Omental fat pad (tissue), 3 donors: ENCODE measurements at regions not wholly inside any gene's neighbourhood (a gene's known extent, or its start where the extent isn't known, plus 50 kb on each side); places are given as distances from the start of the nearest gene placed in this dataset. TPM values are rescaled to one million over a fixed set of nuclear protein-coding genes. Genes with fewer than 3 reads are reported as not detected.

Experiments
- ATAC-seq: fragments of 150-250 bp; one replicate; pipeline ENCODE4 v1.9.1; 2016; ENCODE audit warnings: mild to moderate bottlenecking, moderate library complexity; ENCODE audit not compliant: low FRiP score
- DNase-seq: peaks from one replicate; pipeline ENCODE4 v3.0.0-alpha.2; 2019; ENCODE audit warnings: low spot score
- small RNA-seq: library from RNA; depleted of rRNA; stranded (forward); fragments of <200 nt; gene quantifications from one replicate; pipeline ENCODE3, GENCODE V24; 2016
- TF ChIP-seq, protein P1 (sequence below), 3 donors: fragments of 450-650 bp; IDR thresholded peaks; one replicate each; pipeline ENCODE4 v1.5.1; 2016 to 2017; ENCODE audit warnings: antibody characterized with exemption in 3 of 3, mild to moderate bottlenecking in 3 of 3, moderate library complexity in 2 of 3

DNA sequence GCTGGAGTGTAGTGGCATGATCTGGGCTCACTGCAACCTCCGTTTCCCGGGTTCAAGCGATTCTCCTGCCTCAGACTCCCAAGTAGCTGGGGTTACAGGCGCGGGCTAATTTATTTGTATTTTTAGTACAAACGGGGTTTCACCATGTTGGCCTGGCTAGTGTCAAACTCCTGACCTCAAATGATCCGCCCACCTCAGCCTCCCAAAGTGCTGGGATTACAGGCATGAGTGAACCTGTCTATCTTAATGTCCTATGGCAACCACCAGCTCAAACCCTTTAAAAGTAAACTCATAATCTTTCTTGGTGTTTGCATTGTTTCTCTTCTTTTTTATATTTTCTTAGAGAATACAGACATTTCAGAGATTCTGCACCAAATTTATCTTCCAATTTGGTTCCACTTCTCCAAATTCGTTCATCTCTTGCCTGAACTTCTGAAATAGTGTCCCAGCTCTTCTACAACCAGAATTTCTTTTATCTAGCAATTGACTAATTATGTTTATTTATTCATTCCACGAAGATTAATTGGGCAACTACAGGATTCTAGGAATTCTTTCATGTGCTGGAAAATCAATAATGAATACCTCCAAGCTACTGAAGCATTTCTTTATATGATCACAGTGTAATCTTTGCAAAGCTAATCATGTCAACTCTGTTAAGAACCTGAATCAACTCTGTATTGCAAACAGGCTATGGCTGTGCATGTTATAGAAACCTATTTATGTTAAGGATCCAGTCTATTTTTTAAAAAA, 60.0 kb upstream of the TYRP1 start:
- TF ChIP-seq, protein P1, sequence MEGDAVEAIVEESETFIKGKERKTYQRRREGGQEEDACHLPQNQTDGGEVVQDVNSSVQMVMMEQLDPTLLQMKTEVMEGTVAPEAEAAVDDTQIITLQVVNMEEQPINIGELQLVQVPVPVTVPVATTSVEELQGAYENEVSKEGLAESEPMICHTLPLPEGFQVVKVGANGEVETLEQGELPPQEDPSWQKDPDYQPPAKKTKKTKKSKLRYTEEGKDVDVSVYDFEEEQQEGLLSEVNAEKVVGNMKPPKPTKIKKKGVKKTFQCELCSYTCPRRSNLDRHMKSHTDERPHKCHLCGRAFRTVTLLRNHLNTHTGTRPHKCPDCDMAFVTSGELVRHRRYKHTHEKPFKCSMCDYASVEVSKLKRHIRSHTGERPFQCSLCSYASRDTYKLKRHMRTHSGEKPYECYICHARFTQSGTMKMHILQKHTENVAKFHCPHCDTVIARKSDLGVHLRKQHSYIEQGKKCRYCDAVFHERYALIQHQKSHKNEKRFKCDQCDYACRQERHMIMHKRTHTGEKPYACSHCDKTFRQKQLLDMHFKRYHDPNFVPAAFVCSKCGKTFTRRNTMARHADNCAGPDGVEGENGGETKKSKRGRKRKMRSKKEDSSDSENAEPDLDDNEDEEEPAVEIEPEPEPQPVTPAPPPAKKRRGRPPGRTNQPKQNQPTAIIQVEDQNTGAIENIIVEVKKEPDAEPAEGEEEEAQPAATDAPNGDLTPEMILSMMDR (IDR thresholded peaks at IDR 0.05) = no peak
- no peak for ATAC-seq
- no peak for DNase-seq

DNA sequence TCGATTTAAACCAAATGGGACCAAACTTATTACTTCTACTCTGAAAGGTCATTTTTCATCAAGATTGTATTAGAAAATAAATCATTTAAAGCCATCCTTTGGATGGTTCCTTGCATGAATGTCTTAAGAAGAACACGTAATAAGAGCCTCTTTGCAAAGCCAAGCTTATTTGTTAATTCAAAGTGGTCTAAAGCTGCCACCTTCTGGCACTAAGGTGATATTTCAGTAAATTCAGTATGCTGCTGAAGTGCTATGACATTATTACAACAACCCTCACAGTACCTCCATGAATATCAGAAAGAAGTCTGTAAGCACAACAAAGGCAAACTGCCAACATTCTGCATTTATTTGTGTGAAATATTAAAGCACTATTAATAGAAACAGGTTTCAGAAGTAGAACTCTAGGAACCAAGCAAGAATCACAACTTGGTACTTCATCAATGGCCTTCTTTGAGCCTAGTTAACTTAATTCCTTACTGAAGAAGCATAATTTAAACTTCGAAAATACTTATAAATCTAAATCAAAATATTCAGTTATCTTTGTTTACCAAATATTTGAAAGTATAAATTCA, 53.1 kb upstream of the TYRP1 start:
- DNase-seq (no peak), ATAC-seq (no peak)
- TF ChIP-seq, protein P1 (IDR thresholded peaks at IDR 0.05) = no peak

DNA sequence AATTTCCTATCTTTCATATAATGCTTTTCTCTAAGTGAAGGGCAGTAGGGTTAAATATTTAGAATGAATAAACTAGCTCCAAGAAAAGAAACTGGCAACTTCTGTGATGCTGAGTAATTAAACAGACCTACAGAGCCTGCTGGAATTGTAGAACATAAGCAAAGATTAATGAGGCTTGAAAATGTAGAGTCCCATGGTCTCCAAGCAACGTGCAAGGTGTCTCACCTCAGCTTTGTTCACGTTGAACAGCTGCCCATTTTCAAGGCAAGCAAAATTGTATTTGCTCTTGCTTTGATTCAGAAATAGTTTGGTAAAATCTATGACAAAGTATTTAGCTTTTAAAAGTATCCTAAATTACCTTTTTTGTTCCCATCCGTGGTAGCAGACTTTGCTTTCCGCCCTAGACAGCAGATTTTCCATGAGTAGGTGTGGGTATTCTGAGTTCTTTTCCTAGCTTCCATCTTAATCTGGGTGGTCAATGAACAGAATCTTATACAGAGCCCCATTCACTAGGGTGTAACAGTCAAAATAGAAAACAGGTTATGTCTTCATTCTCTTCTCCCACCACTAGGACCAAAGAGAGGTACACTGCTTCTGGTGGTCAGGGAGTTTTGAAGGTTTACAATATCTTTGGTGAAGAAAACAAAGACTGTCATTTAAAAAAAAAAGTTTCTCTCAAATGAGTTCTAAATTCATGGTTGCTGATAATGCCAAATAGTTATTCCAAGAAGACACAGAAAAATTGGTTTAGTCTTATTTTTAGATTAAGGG, 52.1 kb upstream of the TYRP1 start:
- ATAC-seq (no peak), DNase-seq (no peak)
- TF ChIP-seq, protein P1 (IDR thresholded peaks at IDR 0.05) = no peak

Small RNA genes lying in the stretch of these regions (small RNA-seq; reads per million reads assigned to genes)
- not detected for gene AL161788.1
- gene AL162413.1 = not detected
- not detected for gene AL592227.1
- gene RNU2-47P = not detected
